Left forelimb (tissue), 1 donor: ENCODE measurements at regions not wholly inside any gene's neighbourhood (a gene's known extent, or its start where the extent isn't known, plus 50 kb on each side); places are given as distances from the start of the nearest gene placed in this dataset.
"Not testable (repeated sequence)": the region's sequence is repeated elsewhere in the genome, so short reads cannot be mapped to it uniquely, and the experiment has no call there.

Source experiments
- DNase-seq: peaks from one replicate; pipeline ENCODE4 v3.0.0-alpha.2; 2018; ENCODE audit warnings: low spot score

- no peak for DNase-seq
Observed at GRCh38 chr3:150357923-150358607, 50.0 kb upstream of the TSC22D2 start.

GRCh38 chr3:150357140-150357539 is 51.0 kb upstream of the TSC22D2 start:
- no peak for DNase-seq

- DNase-seq, result no peak
Observed at GRCh38 chr3:150355574-150355973, 52.5 kb upstream of the TSC22D2 start.

- DNase-seq, result no peak
Observed at GRCh38 chr3:150352931-150353330, 55.2 kb upstream of the TSC22D2 start.

DNA sequence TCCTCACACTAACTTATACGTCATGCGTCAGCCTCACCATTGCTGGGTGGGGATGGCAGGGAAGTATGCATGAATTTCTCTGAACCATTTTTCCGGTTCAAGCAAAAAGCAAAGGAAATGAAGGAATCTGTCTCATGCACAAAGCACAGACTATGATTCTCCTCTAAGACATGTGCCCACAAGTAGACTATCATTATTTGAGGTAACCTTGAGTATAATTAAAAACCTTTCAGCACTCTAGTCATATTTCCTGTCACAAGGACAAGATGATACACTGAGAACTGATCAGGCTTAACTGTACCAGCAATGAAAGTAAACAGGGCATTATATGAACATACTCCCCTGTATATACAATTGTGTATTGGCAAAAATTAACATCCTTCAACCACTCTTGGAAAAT is 56.7 kb upstream of the TSC22D2 start:
- DNase-seq, result no peak

DNA sequence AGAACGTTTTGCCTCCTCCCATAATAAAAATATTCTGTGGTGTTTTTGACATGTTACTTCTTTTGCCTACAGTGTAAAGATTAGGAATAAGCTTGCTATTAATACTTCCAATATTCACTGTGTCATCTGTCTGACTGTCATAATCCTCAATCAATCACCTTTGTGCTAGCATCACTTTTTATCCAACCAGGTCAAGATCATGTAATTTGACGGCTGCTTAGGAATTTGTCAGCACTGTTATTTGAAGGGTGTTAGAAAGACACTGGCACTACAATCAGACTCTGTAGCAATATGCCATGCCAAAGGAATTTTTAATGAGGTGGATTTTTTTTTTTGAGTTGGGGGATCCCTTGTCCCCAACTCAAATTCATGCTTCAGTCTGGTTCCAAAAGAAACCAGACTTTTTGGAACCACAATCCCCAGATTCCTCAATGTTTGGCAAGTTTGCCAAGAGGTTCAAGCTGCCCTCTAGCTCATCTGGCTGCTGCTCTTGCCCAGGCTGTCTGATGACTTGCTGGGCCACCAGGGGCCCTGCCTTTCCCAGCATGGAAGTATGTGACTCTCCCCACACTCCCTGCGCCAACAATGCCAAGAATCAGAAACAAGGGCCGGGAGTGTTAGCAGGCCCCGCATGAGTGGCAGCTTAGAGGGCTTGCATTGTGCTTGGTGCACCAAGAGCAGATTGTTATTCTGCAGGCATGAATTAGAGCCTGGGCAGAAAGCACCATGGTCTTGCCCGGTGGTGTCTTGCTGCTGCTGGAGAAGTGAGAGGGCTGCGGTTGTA is 58.6 kb upstream of the TSC22D2 start:
- DNase-seq, result no peak

GRCh38 chr3:150348500-150348899 is 59.6 kb upstream of the TSC22D2 start:
- no peak for DNase-seq

DNA sequence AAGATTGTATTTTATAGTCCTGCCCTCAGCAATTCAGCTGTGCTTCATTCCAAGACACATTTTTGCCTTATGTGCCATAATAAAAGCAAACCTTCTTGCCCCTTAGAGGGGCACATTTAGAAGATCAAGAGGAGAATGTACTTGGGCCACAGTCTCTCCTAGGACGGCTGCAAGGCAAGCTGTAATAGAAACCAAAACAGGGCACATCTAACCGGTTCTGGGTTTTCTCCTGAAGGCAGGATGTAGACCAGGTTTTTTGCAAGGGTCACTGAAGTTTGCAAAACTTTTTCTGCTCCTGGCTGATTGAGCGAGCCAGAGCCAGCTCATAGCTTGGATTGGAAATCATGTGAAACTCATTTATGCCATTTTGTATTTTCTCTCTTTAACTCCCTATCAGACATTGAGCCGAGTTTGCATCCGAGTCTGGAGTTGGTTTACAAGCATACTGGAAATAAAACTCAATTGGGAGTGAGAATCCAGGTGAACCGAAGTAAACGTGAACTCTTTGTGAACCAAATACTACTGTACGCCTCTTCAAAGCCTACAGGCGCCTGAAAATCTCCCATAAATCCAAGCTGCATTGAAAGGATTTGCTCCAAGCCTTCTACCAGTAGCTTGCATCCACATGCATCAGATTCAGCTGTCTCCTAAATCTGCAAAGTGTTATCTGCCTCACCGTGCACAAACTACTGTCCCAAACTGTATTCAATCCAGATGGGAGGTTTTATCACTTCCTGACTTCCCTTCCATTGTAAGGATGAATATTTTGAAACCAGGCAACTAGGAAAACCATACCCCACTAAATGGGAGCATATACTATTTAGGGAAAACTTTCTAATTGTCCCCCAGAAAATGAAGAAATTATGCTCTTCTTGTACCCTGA is 60.9 kb upstream of the TSC22D2 start:
- no peak for DNase-seq

DNA sequence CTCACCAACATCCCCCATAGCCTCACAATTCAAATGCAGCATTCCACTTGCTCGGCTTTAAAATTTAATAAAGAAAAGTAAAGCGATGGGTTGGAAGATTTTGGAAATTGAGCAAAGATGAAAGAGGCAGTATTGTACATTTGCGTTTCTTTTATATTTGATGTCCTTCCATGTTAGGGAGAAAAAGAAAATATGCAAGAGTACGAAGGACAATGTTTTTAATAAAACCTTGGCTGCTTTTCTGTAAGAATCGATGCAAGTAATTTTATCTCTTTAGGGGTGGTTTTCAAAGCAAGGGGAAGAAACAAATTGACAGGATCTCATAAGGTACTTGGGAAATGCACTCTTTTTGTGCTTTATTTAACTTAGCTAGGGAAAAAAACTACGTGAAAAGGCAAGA is 61.8 kb upstream of the TSC22D2 start:
- no peak for DNase-seq

GRCh38 chr3:150345021-150345538 is 63.0 kb upstream of the TSC22D2 start:
- no peak for DNase-seq

GRCh38 chr3:150344079-150344759 is 63.9 kb upstream of the TSC22D2 start:
- DNase-seq, result no peak

DNA sequence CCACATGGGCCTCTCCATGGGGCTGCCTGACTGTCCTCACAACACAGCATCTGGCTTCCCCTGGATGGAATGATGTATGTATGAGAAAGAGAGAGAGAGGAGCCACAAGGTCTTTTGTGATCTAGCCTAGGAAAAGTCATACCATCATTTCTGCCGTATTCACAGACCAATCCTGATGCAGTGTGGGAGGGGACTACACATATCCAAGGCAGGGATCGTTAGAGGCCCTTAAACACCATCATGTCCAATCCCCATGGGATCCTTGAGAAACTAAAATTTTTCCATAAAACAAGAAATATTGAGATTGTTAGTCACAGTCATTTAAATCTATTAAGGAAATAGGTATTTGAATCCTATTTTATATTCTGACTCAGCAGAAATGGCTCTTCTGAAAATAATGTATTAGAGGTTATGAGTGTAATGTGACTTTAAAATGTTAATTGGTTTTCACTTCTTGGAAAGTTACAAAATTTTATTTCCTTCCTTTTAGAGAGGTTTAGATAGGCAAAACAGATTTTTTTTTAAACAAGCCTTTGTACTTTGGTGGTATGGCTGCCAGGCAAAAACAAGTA is 65.1 kb upstream of the TSC22D2 start:
- DNase-seq, result no peak

GRCh38 chr3:150341891-150342290 is 66.2 kb upstream of the TSC22D2 start:
- DNase-seq, result no peak

- not testable (repeated sequence) for DNase-seq
Observed at GRCh38 chr3:150336363-150336762, 71.7 kb upstream of the TSC22D2 start.

DNA sequence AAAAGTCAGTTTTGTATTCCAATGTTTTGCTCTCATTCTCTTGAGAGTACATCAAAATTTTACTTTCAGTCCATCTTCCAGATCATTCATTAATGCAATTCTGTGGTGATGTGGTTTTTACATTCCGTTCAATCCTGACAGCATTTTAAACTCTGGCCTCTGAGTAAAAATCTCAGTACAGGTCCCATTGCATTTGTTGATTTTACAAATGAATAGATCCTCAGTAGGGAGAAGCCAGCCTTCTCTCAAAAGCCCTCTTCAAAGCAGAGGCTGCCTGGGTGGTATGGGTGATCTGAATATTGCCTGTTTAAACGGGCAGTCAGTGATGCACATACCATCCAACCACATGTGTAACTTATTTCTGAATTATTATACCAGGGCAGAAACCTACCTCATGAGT is 72.5 kb upstream of the TSC22D2 start:
- DNase-seq, result no peak

DNA sequence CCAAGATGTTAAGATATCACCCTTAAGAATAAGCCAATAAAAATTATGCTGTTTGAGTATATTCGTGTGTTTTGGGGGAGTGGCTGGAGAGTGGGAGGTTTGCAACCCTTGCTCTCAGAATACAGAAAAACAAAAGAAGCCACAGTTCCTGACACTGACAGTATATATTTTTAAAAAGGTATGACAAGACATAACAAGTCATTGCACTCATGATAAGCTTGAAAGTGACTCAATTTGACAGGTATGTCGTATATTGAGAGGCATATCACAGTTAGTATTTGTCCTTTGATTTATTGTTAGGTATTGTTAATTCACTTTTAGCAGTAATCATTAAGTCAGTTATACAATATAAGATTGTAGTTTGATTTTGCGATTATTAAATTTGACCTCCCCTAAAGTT is 73.1 kb upstream of the TSC22D2 start:
- DNase-seq, result no peak

DNA sequence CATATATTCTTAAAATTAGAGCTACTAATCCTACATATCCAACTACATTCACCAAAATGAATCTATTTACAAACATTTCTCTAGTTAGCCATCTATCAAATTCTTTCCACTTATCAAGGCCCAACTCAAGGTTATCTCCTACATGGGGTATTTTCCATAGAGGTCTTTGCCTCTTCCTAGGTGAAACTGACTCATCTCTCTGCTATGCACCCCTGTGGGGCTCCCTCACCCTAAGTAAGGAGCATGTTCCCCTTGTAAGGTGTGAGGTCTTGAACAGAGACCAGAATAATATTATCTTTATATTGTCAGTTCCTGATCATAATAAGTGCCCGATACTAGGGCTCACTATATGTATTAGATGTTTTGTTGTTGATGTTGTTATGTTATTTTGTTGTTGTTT is 74.6 kb upstream of the TSC22D2 start:
- DNase-seq, result no peak

GRCh38 chr3:150331978-150332568 is 76.0 kb upstream of the TSC22D2 start:
- DNase-seq, result no peak

GRCh38 chr3:150330872-150331271 is 77.2 kb upstream of the TSC22D2 start:
- no peak for DNase-seq

DNA sequence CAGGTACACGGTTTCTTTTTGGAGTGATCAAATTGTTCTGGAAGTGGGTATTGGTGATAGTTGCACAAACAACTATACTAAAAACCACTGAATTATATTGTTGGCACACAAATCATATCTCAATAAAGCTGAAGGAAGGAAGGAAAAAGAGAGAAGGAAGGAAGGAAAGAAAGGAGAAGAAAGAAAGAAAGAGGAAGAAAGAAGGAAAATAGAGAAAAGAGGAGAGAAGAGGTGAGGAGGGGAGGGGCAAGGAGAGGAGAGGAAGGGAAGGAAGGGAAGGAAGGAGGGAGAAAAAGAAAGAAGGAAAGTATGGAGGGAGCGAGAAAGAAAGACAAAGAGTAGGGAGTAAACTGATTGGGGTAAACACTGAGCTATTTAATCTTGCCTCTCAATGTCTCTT is 77.9 kb upstream of the TSC22D2 start:
- no peak for DNase-seq

DNA sequence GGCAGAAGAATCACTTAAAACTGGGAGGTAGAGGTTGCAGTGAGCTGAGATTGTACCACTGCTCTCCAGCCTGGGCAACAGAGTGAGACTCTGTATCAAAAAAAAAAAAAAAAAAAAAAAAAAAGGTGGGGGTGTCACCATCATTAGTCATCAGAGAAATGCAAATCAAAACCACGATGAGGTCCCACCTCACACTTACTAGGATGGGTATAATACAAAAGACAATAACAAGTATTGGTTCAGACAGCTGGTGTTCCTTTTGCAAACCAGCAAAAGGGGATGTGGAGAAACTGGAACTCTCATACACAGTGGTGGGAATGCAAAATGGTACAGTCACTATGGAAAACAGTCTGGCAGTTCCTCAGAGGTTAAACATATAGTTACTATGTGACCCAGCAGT is 78.7 kb upstream of the TSC22D2 start:
- DNase-seq, result no peak
